Colonic mucosa (tissue), 4 donors: ENCODE measurements at regions not wholly inside any gene's neighbourhood (a gene's known extent, or its start where the extent isn't known, plus 50 kb on each side); places are given as distances from the start of the nearest gene placed in this dataset.

ENCODE experiments used
- DNase-seq: peaks from one replicate; pipeline ENCODE4 v3.0.0-alpha.2; 2020
- H3K27ac ChIP-seq: fragments of 200-600 bp; one replicate; pipeline ENCODE4 v1.8.0; 2021
- H3K27me3 ChIP-seq: fragments of 200-600 bp; one replicate; pipeline ENCODE4 v1.8.0; 2021
- H3K36me3 ChIP-seq: fragments of 200-600 bp; one replicate; pipeline ENCODE4 v1.8.0; 2021
- H3K4me1 ChIP-seq: fragments of 200-600 bp; one replicate; pipeline ENCODE4 v1.8.0; 2021; ENCODE audit warnings: mild to moderate bottlenecking
- H3K4me3 ChIP-seq: fragments of 200-600 bp; one replicate; pipeline ENCODE4 v1.8.0; 2021
- H3K9ac ChIP-seq, 2 donors: one replicate each; pipeline ENCODE4 v1.7.0; 2013; ENCODE audit warnings: control low read depth in 2 of 2, low read depth in 2 of 2, low read length in 2 of 2
- H3K9me3 ChIP-seq: fragments of 200-600 bp; one replicate; pipeline ENCODE4 v1.8.0; 2021
- intact Hi-C: fragments of 100-400 bp; cut with DNase I; formaldehyde crosslinking; loops from one replicate; pipeline ENCODE4 v1.14.1; 2022
- TF ChIP-seq, protein P1 (sequence below): fragments of 200-600 bp; IDR thresholded peaks from one replicate; pipeline ENCODE4 v1.8.0; 2022; ENCODE audit warnings: antibody characterized with exemption, mild to moderate bottlenecking
- donor health status: healthy.
- donor health status: DM: no; HTN: no; CAD: no.
- donor health status: DM: no; HTN: no; CAD: no.

DNA sequence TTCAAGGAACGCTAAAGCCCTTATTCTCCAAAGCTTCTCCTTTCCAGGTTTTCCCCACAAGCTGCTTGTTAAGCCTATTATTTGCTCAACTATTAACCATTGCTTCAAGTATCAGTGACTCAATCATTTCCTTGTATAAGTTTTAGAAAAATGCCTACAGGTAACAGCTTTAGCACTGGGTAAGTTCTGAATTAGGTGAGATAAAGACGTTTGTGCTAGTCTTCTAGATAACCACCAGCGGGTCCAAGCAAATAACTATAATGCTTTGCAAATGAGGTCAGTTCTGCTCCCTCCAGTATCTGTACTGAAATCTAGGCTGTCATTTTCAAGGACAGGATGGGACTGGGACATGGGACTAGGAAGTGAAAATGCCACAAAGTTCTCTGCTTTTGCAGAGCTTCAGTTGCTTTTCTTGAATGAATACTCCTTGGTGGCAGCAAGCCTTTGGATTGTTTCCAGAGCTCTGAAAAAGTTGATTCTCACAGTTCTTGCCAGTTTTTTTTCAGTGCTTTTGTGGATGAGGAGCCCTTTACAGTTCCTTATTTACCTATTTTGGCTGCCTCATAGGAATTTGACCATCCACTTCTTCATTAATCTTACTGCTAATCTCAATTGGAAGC lies 1487.7 kb downstream of the EFNB2 start:
- no peak overlapping the region for H3K27ac ChIP-seq
- DNase-seq: no peak
- no peaks in the 10 kb centered on the region for H3K36me3 ChIP-seq
- no peak overlapping the region for H3K4me3 ChIP-seq
- TF ChIP-seq, protein P1, sequence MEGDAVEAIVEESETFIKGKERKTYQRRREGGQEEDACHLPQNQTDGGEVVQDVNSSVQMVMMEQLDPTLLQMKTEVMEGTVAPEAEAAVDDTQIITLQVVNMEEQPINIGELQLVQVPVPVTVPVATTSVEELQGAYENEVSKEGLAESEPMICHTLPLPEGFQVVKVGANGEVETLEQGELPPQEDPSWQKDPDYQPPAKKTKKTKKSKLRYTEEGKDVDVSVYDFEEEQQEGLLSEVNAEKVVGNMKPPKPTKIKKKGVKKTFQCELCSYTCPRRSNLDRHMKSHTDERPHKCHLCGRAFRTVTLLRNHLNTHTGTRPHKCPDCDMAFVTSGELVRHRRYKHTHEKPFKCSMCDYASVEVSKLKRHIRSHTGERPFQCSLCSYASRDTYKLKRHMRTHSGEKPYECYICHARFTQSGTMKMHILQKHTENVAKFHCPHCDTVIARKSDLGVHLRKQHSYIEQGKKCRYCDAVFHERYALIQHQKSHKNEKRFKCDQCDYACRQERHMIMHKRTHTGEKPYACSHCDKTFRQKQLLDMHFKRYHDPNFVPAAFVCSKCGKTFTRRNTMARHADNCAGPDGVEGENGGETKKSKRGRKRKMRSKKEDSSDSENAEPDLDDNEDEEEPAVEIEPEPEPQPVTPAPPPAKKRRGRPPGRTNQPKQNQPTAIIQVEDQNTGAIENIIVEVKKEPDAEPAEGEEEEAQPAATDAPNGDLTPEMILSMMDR: no peak
- H3K4me1 ChIP-seq: no peaks in the 10 kb centered on the region
- no peak overlapping the region for H3K9ac ChIP-seq
- no peaks in the 10 kb centered on the region for H3K9me3 ChIP-seq
- intact Hi-C loops: no loop called here
- no peaks in the 10 kb centered on the region for H3K27me3 ChIP-seq

DNA sequence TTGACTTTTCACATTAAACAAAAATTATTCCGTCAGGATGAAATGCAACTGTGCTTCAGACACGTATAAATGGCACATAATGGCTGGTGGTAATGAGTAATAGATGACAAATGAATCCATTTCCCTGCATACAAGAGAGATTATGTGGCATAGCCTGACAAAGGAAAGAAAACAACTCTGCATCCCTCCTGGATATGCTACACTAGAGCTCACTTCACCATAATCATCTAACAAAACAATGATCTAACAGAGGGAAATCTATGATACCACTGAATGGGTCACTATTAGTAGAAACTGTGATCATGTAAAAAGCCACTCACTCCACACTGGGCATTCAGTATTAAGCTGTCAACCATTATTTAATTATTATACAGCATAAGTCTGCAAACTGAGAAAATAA lies 1498.4 kb downstream of the EFNB2 start:
- no peak overlapping the region for H3K27ac ChIP-seq
- intact Hi-C loops: no loop called here
- no peak overlapping the region for H3K4me3 ChIP-seq
- no peaks in the 10 kb centered on the region for H3K27me3 ChIP-seq
- no peak overlapping the region for H3K9ac ChIP-seq
- H3K36me3 ChIP-seq: no peaks in the 10 kb centered on the region
- no peaks in the 10 kb centered on the region for H3K9me3 ChIP-seq
- TF ChIP-seq, protein P1: no peak
- no peak for DNase-seq
- H3K4me1 ChIP-seq: no peaks in the 10 kb centered on the region

DNA sequence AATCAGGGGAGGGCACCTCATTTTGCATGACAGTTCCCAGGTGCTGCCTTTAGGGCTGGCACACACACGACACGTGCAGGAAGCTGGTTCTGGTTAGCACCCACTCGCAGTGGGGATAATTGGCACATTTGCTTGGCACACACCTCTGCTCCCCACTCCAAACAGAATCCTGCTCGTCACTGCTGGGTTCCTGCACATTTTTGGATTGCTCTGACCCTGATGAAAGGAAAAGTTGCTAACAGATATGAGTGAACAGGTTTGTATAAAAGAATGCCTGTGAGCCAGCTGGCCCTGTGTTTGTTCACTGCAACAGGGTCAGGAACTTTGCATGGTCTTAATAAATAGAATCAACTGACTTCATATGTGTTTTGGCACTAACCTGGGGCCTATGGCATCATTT lies 1500.4 kb downstream of the EFNB2 start:
- Histone ChIP-seq H3K4me3 (no peak overlapping the region), H3K9me3 (no peaks in the 10 kb centered on the region), H3K27ac (no peak overlapping the region), H3K36me3 (no peaks in the 10 kb centered on the region), H3K4me1 (no peaks in the 10 kb centered on the region), H3K27me3 (no peaks in the 10 kb centered on the region), H3K9ac (no peak overlapping the region)
- TF ChIP-seq, protein P1: no peak
- DNase-seq: no peak
- intact Hi-C loops: no loop called here

DNA sequence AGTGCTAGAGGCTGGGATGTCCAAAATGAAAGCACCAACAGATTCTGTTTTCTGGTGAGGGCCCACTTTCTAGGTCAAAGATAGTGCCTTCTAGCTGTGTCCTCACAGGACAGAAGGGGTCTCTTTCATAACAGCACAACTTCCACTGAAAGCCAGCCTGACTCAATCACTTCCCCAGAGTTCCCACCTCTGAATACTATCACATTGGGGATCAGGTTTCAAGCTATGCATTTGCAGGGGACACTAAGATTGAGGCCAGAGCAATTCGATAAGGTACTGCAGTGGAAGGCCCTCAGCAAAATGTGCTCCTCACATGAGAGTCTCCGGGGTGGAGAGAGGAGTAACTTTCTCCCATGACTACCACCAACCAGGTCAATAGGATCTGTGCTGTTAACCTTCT lies 1501.5 kb downstream of the EFNB2 start:
- intact Hi-C loops: no loop called here
- Histone ChIP-seq H3K9me3 (no peaks in the 10 kb centered on the region), H3K4me1 (no peaks in the 10 kb centered on the region), H3K4me3 (no peak overlapping the region), H3K27ac (no peak overlapping the region), H3K27me3 (no peaks in the 10 kb centered on the region), H3K9ac (no peak overlapping the region), H3K36me3 (no peaks in the 10 kb centered on the region)
- no peak for DNase-seq
- TF ChIP-seq, protein P1: no peak

DNA sequence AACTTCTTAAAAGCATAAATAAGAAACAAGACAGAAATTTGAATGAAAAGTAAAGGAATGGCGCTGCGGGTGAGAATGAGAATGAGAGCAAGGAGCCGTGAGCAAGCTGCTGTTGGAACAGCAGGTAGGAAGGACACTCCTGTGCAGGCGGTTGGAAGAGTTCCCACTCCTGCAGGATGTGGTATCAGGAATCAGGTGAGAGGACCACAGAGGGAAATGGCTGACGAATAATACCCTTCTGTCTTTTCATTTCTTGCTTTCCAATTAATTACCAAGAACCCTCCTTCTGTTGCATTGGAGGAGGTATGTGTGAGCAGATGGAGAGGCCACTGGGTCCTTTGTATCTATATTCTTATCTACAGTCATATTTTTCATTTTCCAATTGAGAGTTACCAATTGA lies 1504.2 kb downstream of the EFNB2 start:
- H3K27ac ChIP-seq: no peak overlapping the region
- no peaks in the 10 kb centered on the region for H3K4me1 ChIP-seq
- no peaks in the 10 kb centered on the region for H3K36me3 ChIP-seq
- H3K9me3 ChIP-seq: no peaks in the 10 kb centered on the region
- intact Hi-C loops: no loop called here
- H3K9ac ChIP-seq: no peak overlapping the region
- TF ChIP-seq, protein P1: no peak
- no peak overlapping the region for H3K4me3 ChIP-seq
- no peaks in the 10 kb centered on the region for H3K27me3 ChIP-seq
- DNase-seq: no peak
